ENCODE measurements at regions not wholly inside any gene's neighbourhood (a gene's known extent, or its start where the extent isn't known, plus 50 kb on each side); places are given as distances from the start of the nearest gene placed in this dataset.
"Not testable (repeated sequence)": the region's sequence is repeated elsewhere in the genome, so short reads cannot be mapped to it uniquely, and the experiment has no call there.

- DNase-seq (ENCODE audit: low spot score) = no peak
These were observed 116.1 kb downstream of the CYP26B1 start for GRCh38 chr2:72031346-72032110.

GRCh38 chr2:72028996-72029395 is 118.7 kb downstream of the CYP26B1 start:
- DNase-seq (ENCODE audit: low spot score) = no peak

DNA sequence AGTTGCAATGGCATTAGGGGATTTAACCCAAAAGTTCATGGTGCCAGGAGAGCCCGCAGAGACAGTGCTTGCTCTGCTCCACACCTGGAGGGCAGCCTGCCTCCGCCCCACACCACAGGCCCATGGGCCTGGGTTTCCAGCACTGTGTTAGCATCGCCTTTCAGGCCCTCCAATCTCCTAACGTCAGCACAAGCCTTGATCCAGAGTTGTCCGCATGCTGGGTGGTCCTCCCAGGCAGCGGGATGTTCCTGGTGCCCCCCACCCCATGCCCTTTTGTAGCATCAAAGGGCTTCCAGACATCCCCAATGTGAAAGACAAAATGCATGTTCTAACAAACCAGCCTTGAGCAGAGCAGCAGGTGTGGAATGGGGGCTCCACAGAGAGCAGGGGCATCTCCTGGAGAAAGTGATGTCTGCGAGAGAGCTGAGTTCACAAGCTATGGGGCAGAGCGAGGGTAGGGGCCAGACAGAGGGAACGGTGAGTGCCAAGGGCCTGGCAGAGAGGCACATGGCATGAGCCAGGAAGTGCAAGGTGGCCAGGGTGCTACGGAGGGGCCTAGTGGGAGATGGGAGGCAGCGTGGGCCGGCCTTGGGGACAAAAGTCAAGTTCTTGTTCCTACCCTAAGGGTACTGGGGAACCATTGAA is 119.2 kb downstream of the CYP26B1 start:
- no peak for DNase-seq (ENCODE audit: low spot score)

- no peak for DNase-seq (ENCODE audit: low spot score)
These were observed 120.1 kb downstream of the CYP26B1 start for GRCh38 chr2:72027426-72028161.

GRCh38 chr2:72026819-72027425 is 120.7 kb downstream of the CYP26B1 start:
- no peak for DNase-seq (ENCODE audit: low spot score)

DNA sequence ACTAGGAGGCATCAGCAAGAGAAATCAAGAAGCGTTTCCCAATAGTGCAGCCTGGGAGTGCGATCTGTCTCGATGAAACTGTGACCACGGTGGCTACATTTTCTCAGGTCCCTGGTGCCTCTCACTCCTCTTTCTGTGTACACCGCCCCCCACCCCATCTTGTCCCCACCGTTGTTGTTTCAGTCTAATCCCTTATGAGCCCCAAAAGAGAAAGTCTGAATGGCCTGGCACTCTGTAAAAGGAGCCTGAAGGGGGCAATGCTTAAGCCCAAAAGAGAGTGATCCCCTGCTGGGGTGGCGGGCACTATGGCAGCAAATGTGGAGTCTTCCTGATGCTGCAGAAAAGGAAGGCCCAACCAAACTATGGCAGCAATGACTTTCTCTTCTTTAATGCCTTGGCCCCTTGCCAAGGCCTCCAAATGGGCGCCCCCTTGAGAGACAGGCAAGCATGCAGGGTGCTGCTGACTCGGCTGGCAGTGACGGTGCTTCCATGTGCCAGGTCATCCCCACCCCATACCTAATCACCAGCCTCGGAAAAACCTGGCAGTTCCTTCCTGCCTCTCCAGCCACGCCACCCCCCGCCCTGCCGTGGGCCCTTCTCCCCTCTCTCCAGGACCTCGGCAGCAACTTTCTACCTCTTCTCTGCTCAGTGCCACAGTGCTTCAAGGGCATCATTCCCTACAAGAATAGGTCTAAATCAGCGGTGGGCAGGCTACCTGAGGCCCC is 123.0 kb downstream of the CYP26B1 start:
- no peak for DNase-seq (ENCODE audit: low spot score)

- DNase-seq (ENCODE audit: low spot score) = no peak
These were observed 123.8 kb downstream of the CYP26B1 start for GRCh38 chr2:72023678-72024390.

GRCh38 chr2:72021371-72021770 is 126.3 kb downstream of the CYP26B1 start:
- not testable (repeated sequence) for DNase-seq (ENCODE audit: low spot score)

DNA sequence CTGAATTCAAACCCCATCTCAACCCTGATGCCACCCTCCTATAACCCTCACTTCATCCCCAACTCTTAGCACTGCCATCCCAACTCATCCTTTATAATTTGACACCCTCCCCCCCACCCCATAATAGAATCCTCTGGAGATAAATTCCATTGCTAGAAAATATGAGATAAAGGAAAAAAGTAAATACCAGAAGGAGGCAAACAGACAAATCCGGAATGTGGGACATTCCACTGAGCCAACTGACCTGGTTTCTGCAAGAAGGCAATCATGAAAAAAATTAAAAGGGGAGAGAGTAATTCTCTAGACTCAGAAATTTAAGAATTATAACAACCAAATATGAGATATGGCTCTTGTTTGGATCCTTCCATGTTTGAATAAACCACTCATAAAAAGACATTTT is 132.4 kb downstream of the CYP26B1 start:
- DNase-seq (ENCODE audit: low spot score) = no peak

GRCh38 chr2:72014831-72015230 is 132.8 kb downstream of the CYP26B1 start:
- no peak for DNase-seq (ENCODE audit: low spot score)

DNA sequence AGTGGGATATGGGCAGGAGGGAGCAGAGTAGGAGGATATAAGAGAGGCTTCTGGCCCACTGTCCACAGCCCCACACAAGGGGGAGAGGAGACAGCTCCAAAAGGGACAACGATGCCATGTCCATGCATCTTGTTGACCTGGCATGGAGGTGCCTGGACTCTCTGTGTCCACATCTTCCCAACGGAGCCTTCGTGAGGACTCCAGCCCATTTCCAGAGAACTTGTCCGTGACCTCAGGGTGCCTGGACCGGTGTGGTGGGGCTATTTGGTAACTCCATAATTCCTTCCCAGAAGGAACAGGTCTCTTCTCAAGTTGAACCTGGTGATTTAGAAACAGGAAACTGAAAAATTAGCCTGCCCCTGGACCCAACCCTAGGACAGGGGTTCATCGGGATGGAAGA is 133.9 kb downstream of the CYP26B1 start:
- DNase-seq (ENCODE audit: low spot score) = no peak

DNA sequence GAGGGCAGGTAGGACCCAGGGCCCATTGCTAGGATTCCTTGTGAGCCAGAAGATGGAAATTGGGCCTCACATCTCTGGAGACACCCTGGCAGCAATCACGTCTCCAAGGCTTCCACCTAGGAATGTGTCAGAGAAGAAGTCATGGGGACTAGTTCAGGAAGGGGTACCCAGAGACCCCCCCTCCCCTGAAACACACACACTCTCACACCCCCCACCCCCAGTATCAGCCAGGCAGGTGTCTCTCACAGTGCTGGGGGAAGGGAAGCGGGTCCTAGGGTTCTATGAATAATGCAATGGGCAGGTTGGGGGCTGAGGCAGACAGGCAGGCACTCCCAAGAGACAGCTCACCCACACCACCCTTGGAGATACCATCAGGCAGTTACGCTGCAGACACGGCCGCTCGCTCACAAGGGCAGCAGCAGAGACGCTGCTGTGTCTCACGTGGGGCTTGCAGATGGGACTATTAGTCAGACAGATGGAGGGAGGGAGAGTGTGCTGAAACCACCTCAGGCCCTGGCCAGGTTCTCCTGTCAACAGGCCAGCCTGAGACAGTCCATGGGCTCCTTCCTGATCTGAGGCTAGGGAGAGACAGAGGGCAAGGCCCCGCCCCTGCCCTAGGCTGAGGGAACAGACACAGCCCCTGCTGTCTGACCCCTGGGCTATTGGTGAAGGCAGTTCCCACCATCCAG is 134.6 kb downstream of the CYP26B1 start:
- DNase-seq (ENCODE audit: low spot score) = no peak

DNA sequence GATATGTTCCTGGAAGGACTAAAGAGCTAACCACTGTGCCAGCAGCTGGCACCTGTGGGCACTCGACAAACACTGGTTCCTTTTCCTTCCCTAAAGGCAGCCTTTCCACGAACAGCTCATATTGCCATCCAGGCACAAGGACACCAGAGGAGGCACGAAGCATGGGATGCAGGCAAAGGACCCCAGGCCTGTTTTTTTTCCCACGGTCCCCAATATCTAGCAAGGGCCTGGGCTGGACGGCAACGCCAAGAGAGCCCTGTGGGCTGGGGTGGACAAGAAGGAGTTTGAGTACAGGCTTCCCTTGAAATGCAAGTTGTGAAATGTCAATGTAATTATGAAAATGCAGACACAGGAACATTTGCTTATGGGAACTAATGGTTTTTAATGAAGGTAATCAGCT is 135.9 kb downstream of the CYP26B1 start:
- no peak for DNase-seq (ENCODE audit: low spot score)

DNA sequence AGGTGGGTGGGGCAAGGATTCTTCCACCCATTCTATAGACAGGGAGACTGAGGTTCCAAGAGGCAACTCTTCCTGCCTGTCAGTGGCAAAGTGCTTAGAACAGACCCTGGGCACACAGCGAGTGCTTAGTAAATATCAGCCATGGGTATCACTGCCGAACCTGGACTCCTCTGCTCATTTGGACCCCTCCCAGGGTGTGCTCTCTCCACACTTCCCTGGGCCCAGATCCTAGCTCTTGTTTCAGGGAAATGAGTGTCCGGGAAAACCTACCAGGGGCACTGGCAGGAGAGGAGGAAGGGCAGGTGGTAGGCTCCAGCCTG is 136.3 kb downstream of the CYP26B1 start:
- no peak for DNase-seq (ENCODE audit: low spot score)

GRCh38 chr2:72010647-72011369 is 136.9 kb downstream of the CYP26B1 start:
- no peak for DNase-seq (ENCODE audit: low spot score)

- no peak for DNase-seq (ENCODE audit: low spot score)
These were observed 139.1 kb downstream of the CYP26B1 start for GRCh38 chr2:72008608-72009007.

GRCh38 chr2:72007402-72007801 is 140.3 kb downstream of the CYP26B1 start:
- no peak for DNase-seq (ENCODE audit: low spot score)

DNA sequence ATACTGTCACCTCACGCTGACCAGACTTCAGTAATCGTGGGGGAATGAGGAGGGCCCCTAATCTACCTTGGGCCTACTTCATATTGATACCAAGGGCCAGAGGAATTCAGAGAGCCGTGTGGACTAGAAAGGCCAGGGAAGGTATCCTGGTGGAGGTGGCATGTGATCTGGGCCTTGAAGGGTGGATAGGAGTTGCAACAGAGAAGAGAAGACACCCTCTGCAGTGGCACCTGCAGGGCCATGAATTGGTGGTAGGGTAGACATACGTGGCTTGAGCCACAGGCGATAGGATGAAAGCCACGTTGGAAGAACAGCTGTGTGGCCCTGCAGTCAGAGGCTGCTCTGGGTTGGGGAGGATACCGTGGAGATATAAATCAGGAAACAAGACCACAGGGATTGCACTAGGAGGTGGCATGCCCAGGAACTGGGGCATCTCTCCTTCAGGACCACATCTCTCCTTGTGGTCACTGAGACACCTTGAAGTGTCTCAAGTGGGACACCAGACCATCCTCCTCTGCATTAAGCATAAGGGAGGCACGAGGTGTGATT is 141.4 kb downstream of the CYP26B1 start:
- DNase-seq (ENCODE audit: low spot score) = no peak

- no peak for DNase-seq (ENCODE audit: low spot score)
These were observed 142.7 kb downstream of the CYP26B1 start for GRCh38 chr2:72004976-72005375.
